ENCODE measurements at regions not wholly inside any gene's neighbourhood (a gene's known extent, or its start where the extent isn't known, plus 50 kb on each side); places are given as distances from the start of the nearest gene placed in this dataset.
"Not testable (repeated sequence)": the region's sequence is repeated elsewhere in the genome, so short reads cannot be mapped to it uniquely, and the experiment has no call there.

- DNase-seq (ENCODE audit: low read depth, low spot score): not testable (repeated sequence)
Observed at GRCh38 chr7:29699723-29700122, 106.6 kb upstream of the WIPF3 start.

GRCh38 chr7:29701540-29701939 lies 104.8 kb upstream of the WIPF3 start:
- DNase-seq (ENCODE audit: low read depth, low spot score): not testable (repeated sequence)

DNA sequence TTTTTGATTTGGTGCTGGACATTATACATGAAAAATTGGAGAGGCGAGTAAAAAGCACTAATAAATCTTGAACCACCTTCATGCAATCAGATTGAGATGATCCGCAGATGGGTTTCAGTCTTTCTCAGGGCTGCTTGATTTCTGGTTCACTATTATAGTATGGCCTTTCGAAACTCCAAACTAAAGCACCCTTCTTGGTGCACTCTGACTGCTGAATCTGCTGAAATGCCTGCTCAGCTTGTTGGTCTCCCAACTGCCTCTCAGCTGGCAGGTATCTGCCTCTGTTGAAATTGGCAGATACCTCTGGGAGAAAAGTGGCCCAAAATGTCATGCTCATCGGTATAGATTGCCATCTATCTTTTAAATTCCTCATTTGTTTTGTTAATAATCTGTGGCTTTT lies 102.5 kb upstream of the WIPF3 start:
- not testable (repeated sequence) for DNase-seq (ENCODE audit: low read depth, low spot score)

DNA sequence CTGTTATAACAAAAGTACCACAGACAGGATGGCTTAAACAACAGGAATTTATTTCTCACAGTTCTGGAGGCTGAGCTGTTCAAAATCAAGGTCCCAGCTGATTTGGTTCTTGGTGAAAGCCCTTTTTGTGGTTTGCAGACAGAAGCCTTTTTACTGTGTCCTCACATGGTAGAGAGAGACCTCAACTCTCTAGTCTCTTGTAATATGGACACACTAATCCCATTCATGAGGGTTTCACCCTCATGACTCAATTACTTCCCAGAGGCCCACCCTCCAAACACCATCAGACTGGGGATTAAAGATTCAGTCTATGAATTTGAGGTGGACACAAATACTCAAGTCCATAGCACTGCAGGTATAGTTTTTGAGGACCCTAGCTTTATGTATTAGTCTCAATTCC lies 97.3 kb upstream of the WIPF3 start:
- not testable (repeated sequence) for DNase-seq (ENCODE audit: low read depth, low spot score)

- DNase-seq (ENCODE audit: low read depth, low spot score): peak; percentile 69
Observed at GRCh38 chr7:29723127-29723526, 83.2 kb upstream of the WIPF3 start.

DNA sequence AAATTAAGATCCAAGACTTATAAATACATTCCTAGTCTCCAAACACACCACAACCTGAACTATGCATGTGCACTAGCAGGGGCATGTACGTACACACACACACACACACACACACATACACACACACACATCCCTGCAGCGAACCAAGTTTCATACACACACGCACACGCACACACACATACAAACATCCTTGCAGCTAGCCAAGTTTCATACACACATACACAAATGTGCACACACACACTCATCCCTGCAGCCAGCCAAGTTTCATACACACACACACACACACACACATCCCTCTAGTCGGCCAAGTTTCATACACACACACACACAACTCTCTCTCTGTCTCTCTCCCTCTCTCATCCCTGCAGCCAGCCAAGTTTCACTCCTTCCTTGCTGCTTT lies 82.7 kb upstream of the WIPF3 start:
- no peak for DNase-seq (ENCODE audit: low read depth, low spot score)

DNA sequence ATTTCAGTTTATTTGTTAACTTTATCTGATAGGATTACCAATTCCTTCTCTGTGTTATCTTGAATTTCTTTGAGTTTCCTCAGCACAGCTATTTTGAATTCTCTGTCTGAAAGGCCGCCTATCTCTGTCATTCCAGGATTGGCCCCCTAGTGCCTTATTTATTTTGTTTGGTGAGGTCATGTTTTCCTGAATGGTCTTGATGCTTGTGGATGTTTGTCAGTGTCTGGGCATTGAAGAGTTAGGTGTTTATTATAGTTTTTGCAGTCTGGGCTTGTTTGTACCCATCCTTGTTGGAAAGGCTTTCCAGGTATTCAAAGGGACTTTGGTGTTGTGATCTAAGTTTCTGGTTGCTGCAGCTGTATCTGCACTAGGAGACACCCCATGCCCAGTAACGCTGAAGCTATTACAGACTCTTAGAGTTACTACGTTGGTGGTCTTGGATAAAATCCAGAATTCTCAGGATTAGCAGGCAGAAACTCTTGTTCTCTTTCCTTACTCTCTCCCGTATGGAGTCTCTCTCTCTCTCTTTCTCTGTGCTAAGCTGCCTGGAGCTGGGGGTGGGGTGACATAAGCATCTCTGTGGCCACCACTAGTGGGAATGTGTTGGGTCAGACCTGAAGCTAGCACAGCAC lies 76.7 kb upstream of the WIPF3 start:
- DNase-seq (ENCODE audit: low read depth, low spot score): not testable (repeated sequence)

DNA sequence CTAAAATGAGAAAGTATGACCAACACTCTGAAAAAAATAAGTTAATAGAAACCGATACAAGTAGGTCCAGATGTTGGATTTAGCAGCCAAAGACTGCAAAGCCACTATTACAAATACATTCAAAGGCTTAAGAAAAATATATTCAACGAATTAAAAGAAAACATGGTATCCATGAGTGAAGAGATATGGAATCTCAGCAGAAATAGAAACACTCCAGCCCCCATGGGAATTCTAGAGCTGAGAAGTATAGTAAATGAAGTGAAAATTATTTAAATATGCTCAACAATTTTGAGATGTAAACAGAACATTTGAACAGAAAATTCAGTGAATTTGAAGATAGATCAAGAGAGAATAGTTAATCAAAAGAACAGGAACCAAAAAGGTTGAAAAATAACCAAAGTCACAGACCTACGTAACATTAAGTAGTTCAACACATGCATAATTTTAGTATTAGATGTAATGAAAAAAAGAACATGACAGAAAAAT lies 72.0 kb upstream of the WIPF3 start:
- DNase-seq (ENCODE audit: low read depth, low spot score): no peak

DNA sequence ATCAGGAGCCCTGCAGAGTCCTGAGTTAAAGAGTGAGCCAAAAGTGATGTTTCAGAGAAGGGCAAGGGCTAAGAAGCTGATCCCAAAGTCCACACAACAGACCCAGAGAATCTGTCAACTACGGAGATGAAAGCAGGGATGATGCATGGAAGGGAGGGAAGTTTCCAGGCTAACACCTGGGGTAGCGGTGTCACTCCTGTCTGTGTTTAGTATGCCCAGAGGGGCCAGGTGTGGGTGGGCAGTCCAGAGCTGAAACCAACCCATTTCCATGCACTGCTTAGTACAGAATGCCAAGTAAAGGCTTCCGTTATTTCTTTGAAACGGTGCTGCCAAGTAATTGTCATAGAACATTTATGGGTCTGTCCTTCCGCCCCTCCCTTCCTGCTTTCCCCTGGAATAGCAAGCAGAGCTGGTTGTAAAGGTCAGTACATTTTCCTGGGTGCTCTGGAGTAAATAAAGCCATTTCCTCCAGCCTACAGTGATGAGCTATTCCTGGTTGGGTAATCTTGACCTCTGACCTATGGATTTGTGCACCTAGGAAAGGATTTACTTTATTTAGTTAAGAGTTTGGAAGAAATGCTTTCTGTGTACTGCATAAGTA lies 58.6 kb upstream of the WIPF3 start:
- DNase-seq (ENCODE audit: low read depth, low spot score): peak; percentile 12

GRCh38 chr7:29748286-29749099 lies 57.8 kb upstream of the WIPF3 start:
- DNase-seq (ENCODE audit: low read depth, low spot score): no peak

GRCh38 chr7:29749701-29750321 lies 56.5 kb upstream of the WIPF3 start:
- DNase-seq (ENCODE audit: low read depth, low spot score): peak; percentile 8

GRCh38 chr7:29750373-29750940 lies 55.9 kb upstream of the WIPF3 start:
- DNase-seq (ENCODE audit: low read depth, low spot score): not testable (repeated sequence)

GRCh38 chr7:29751012-29751411 lies 55.3 kb upstream of the WIPF3 start:
- not testable (repeated sequence) for DNase-seq (ENCODE audit: low read depth, low spot score)

DNA sequence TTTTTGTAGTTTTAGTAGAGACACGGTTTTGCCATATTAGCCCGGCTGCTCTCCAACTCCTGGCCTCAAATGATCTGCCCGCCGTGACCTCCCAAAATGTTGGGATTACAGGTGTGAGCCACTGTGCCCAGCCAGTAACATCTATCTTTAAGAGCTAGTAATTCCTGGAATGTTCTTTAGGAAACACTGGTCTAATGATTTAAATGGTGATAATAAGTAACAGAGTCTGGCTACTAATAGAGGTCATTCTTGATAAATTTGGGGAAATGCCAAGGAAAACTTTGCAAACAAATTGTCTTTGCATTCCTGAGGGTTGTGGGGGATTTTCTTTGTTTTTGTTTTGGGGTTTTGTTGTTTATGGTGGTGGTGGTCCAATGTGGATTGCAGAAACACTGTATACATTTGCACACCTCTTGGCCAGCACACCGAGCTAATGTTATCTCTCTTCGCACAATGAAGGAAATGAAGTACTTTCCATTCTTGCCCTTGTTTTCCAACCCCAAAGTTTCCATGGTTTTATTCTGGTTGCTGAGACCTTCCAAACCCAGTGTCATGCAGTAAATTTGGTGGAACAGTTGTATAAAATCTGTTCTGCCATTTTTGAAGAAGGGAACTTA lies 51.3 kb upstream of the WIPF3 start:
- DNase-seq (ENCODE audit: low read depth, low spot score): no peak

All from ELF-1 (cell line).